ENCODE measurements at regions not wholly inside any gene's neighbourhood (a gene's known extent, or its start where the extent isn't known, plus 50 kb on each side); places are given as distances from the start of the nearest gene placed in this dataset.

GRCh38 chr3:72113564-72113963 lies 328.6 kb upstream of the PROK2 start:
- Mint-ChIP-seq H3K27ac (no peak overlapping the region), H3K36me3 (ENCODE audit: low read depth) (no peaks in the 10 kb centered on the region), H3K4me1 (ENCODE audit: low read depth) (no peaks in the 10 kb centered on the region), H3K27me3 (ENCODE audit: insufficient read depth) (peaks cover 12% of the 10 kb centered on the region), H3K4me3 (no peak overlapping the region), H3K9me3 (no peaks in the 10 kb centered on the region)
- no peak for DNase-seq (ENCODE audit: low spot score)
- intact Hi-C loops (cut with micrococcal nuclease) = no loop called here

- no peak for DNase-seq (ENCODE audit: low spot score)
- Mint-ChIP-seq H3K4me1 (ENCODE audit: low read depth) (no peaks in the 10 kb centered on the region), H3K27me3 (ENCODE audit: insufficient read depth) (peaks cover 12% of the 10 kb centered on the region), H3K4me3 (no peak overlapping the region), H3K27ac (no peak overlapping the region), H3K9me3 (no peaks in the 10 kb centered on the region), H3K36me3 (ENCODE audit: low read depth) (no peaks in the 10 kb centered on the region)
- intact Hi-C loops (cut with micrococcal nuclease) = no loop called here
Observed at GRCh38 chr3:72112435-72112834, 327.5 kb upstream of the PROK2 start.

GRCh38 chr3:72111265-72112205 lies 326.6 kb upstream of the PROK2 start:
- no peaks in the 10 kb centered on the region for H3K36me3 Mint-ChIP-seq (ENCODE audit: low read depth)
- intact Hi-C loops (cut with micrococcal nuclease) = no loop called here
- no peak overlapping the region for H3K27ac Mint-ChIP-seq
- H3K4me1 Mint-ChIP-seq (ENCODE audit: low read depth) = no peaks in the 10 kb centered on the region
- H3K9me3 Mint-ChIP-seq = no peaks in the 10 kb centered on the region
- H3K27me3 Mint-ChIP-seq (ENCODE audit: insufficient read depth) = peaks cover 12% of the 10 kb centered on the region
- no peak for DNase-seq (ENCODE audit: low spot score)
- no peak overlapping the region for H3K4me3 Mint-ChIP-seq

- Mint-ChIP-seq H3K9me3 (no peaks in the 10 kb centered on the region), H3K4me3 (no peak overlapping the region), H3K27me3 (ENCODE audit: insufficient read depth) (peaks cover 12% of the 10 kb centered on the region), H3K4me1 (ENCODE audit: low read depth) (no peaks in the 10 kb centered on the region), H3K27ac (no peak overlapping the region), H3K36me3 (ENCODE audit: low read depth) (no peaks in the 10 kb centered on the region)
- no peak for DNase-seq (ENCODE audit: low spot score)
- intact Hi-C loops (cut with micrococcal nuclease) = loop anchor here (10.0 kb wide), 2 partner anchors 235 to 385 kb away; partner anchors contain the start of gene EIF4E3
Observed at GRCh38 chr3:72109327-72110259, 324.6 kb upstream of the PROK2 start.

GRCh38 chr3:72105306-72105705 lies 320.4 kb upstream of the PROK2 start:
- Mint-ChIP-seq H3K27ac (no peak overlapping the region), H3K9me3 (no peaks in the 10 kb centered on the region), H3K4me1 (ENCODE audit: low read depth) (peaks cover 21% of the 10 kb centered on the region), H3K4me3 (no peak overlapping the region), H3K36me3 (ENCODE audit: low read depth) (no peaks in the 10 kb centered on the region), H3K27me3 (ENCODE audit: insufficient read depth) (peaks cover 3% of the 10 kb centered on the region)
- no peak for DNase-seq (ENCODE audit: low spot score)
- intact Hi-C loops (cut with micrococcal nuclease) = loop anchor here (10.0 kb wide), 2 partner anchors 239 to 381 kb away; partner anchors contain the start of gene EIF4E3

GRCh38 chr3:72102112-72102616 lies 317.2 kb upstream of the PROK2 start:
- H3K4me1 Mint-ChIP-seq (ENCODE audit: low read depth) = peaks cover 32% of the 10 kb centered on the region
- intact Hi-C loops (cut with micrococcal nuclease) = loop anchor here (10.0 kb wide), 2 partner anchors 243 to 377 kb away; partner anchors contain the start of gene EIF4E3
- no peaks in the 10 kb centered on the region for H3K36me3 Mint-ChIP-seq (ENCODE audit: low read depth)

GRCh38 chr3:72101494-72101893 lies 316.5 kb upstream of the PROK2 start:
- Mint-ChIP-seq H3K27me3 (ENCODE audit: insufficient read depth) (peaks cover 5% of the 10 kb centered on the region), H3K36me3 (ENCODE audit: low read depth) (no peaks in the 10 kb centered on the region), H3K4me1 (ENCODE audit: low read depth) (peaks cover 32% of the 10 kb centered on the region), H3K27ac (peak overlapping the region; percentile 88), H3K9me3 (no peaks in the 10 kb centered on the region), H3K4me3 (peak overlapping the region; percentile 78)
- DNase-seq (ENCODE audit: low spot score) = no peak
- intact Hi-C loops (cut with micrococcal nuclease) = loop anchor here (1.0 to 10.0 kb wide), 6 partner anchors 23 to 377 kb away; partner anchors contain the start of gene EIF4E3

More at GRCh38 chr3:72102112-72102616, 317.2 kb upstream of the PROK2 start:
- H3K27ac Mint-ChIP-seq = no peak overlapping the region
- no peak for DNase-seq (ENCODE audit: low spot score)
- H3K9me3 Mint-ChIP-seq = no peaks in the 10 kb centered on the region
- peaks cover 5% of the 10 kb centered on the region for H3K27me3 Mint-ChIP-seq (ENCODE audit: insufficient read depth)
- no peak overlapping the region for H3K4me3 Mint-ChIP-seq

- DNase-seq (ENCODE audit: low spot score) = peak; percentile 95
- peak overlapping the region; percentile 78 for H3K4me3 Mint-ChIP-seq
- peak overlapping the region; percentile 88 for H3K27ac Mint-ChIP-seq
- no peaks in the 10 kb centered on the region for H3K36me3 Mint-ChIP-seq (ENCODE audit: low read depth)
- peaks cover 32% of the 10 kb centered on the region for H3K4me1 Mint-ChIP-seq (ENCODE audit: low read depth)
- no peaks in the 10 kb centered on the region for H3K9me3 Mint-ChIP-seq
- intact Hi-C loops (cut with micrococcal nuclease) = loop anchor here (1.0 to 10.0 kb wide), 8 partner anchors 22 to 376 kb away; partner anchors contain the start of gene EIF4E3
- H3K27me3 Mint-ChIP-seq (ENCODE audit: insufficient read depth) = peaks cover 5% of the 10 kb centered on the region
Observed at GRCh38 chr3:72100601-72101187, 315.7 kb upstream of the PROK2 start.

- no peak for DNase-seq (ENCODE audit: low spot score)
- H3K27me3 Mint-ChIP-seq (ENCODE audit: insufficient read depth) = peaks cover 5% of the 10 kb centered on the region
- peak overlapping the region; percentile 78 for H3K4me3 Mint-ChIP-seq
- no peaks in the 10 kb centered on the region for H3K9me3 Mint-ChIP-seq
- peak overlapping the region; percentile 88 for H3K27ac Mint-ChIP-seq
- intact Hi-C loops (cut with micrococcal nuclease) = loop anchor here (1.0 to 10.0 kb wide), 4 partner anchors 38 to 375 kb away; partner anchors contain the start of gene EIF4E3
- H3K36me3 Mint-ChIP-seq (ENCODE audit: low read depth) = no peaks in the 10 kb centered on the region
- peaks cover 32% of the 10 kb centered on the region for H3K4me1 Mint-ChIP-seq (ENCODE audit: low read depth)
Observed at GRCh38 chr3:72100080-72100511, 315.1 kb upstream of the PROK2 start.

GRCh38 chr3:72099326-72100079 lies 314.6 kb upstream of the PROK2 start:
- peaks cover 32% of the 10 kb centered on the region for H3K4me1 Mint-ChIP-seq (ENCODE audit: low read depth)
- no peaks in the 10 kb centered on the region for H3K9me3 Mint-ChIP-seq
- H3K27ac Mint-ChIP-seq = no peak overlapping the region
- no peak for DNase-seq (ENCODE audit: low spot score)
- no peaks in the 10 kb centered on the region for H3K36me3 Mint-ChIP-seq (ENCODE audit: low read depth)
- peaks cover 5% of the 10 kb centered on the region for H3K27me3 Mint-ChIP-seq (ENCODE audit: insufficient read depth)
- intact Hi-C loops (cut with micrococcal nuclease) = loop anchor here (1.0 to 10.0 kb wide), 4 partner anchors 39 to 375 kb away; partner anchors contain the start of gene EIF4E3
- no peak overlapping the region for H3K4me3 Mint-ChIP-seq

GRCh38 chr3:72097053-72097452 lies 312.1 kb upstream of the PROK2 start:
- no peak for DNase-seq (ENCODE audit: low spot score)
- Mint-ChIP-seq H3K4me3 (no peak overlapping the region), H3K9me3 (no peaks in the 10 kb centered on the region), H3K4me1 (ENCODE audit: low read depth) (peaks cover 40% of the 10 kb centered on the region), H3K27me3 (ENCODE audit: insufficient read depth) (peaks cover 5% of the 10 kb centered on the region), H3K27ac (no peak overlapping the region), H3K36me3 (ENCODE audit: low read depth) (peaks cover 3% of the 10 kb centered on the region)
- intact Hi-C loops (cut with micrococcal nuclease) = no loop called here

All from activated T-helper 1 cell treated with anti-CD3 and anti-CD28 coated beads, Interleukin-12 subunit alpha, Interleukin-12 subunit beta, Interleukin-2, Interleukin-4 antibody, amounts not matched to agents 30 ng/mL and 10 ng/mL and 1 ng/mL, durations not matched to agents 14 hours and 24 hours and 36 hours (primary cell).